Right lobe of liver (tissue), 4 donors: ENCODE measurements at regions not wholly inside any gene's neighbourhood (a gene's known extent, or its start where the extent isn't known, plus 50 kb on each side); places are given as distances from the start of the nearest gene placed in this dataset.

ENCODE experiments used
- CTCF ChIP-seq, 4 donors: fragments of 200-600 bp in 3 of 4; fragments of 450-650 bp in 1 of 4; IDR thresholded peaks; one replicate each; pipeline versions ENCODE4 v1.5.1 to v1.8.0; 2016 to 2022; ENCODE audit warnings: antibody characterized with exemption in 4 of 4, mild to moderate bottlenecking in 2 of 4
- POLR2A ChIP-seq: fragments of 450-650 bp; IDR thresholded peaks from one replicate; pipeline ENCODE4 v1.6.1; 2017; ENCODE audit warnings: antibody characterized with exemption, mild to moderate bottlenecking
- donor health status: DM: no; HTN: no; CAD: no.
- donor health status: DM: no; HTN: no; CAD: no.
- donor health status: DM: no; HTN: yes; CAD: no.

GRCh38 chr5:174396541-174396940, 327.8 kb upstream of the MSX2 start:
- TF ChIP-seq CTCF (IDR thresholded peaks at IDR 0.05): no peak
- no peak for TF ChIP-seq POLR2A
